SK-N-SH (cell line): ENCODE measurements at regions not wholly inside any gene's neighbourhood (a gene's known extent, or its start where the extent isn't known, plus 50 kb on each side); places are given as distances from the start of the nearest gene placed in this dataset.

ENCODE experiments used
- CTCF ChIA-PET: fragments of 300-600, 350-600 bp; formaldehyde crosslinking; extraction: SDS; loops from one replicate; lab custom pipeline; 2021; lab: Yijun Ruan, JAX
- POLR2A ChIA-PET: fragments of 350-600 bp; sonication (Branson Sonifier 250); formaldehyde crosslinking; extraction: SDS; loops from one replicate; lab custom pipeline; 2020; ENCODE audit warnings: antibody characterized with exemption, inconsistent platforms; lab: Yijun Ruan, JAX
- DNase-seq: peaks from one replicate; pipeline ENCODE4 v3.0.0; 2012
- H2AFZ ChIP-seq: fragments of 200-600 bp; sonication (generic); 2 replicates; pipeline ENCODE4 v1.8.1; 2016; ENCODE audit warnings: antibody characterized with exemption, mild to moderate bottlenecking, low read depth
- H3F3A ChIP-seq: fragments of 200-600 bp; sonication (generic); replicated peaks from 2 replicates; pipeline ENCODE3; 2016; ENCODE audit warnings: antibody characterized with exemption, mild to moderate bottlenecking; ENCODE audit not compliant: insufficient read depth
- H3K27ac ChIP-seq, 2 experiments: fragments of 200-500 bp in 1 of 2; fragments of 200-600 bp in 1 of 2; sonication (Bioruptor generic) in 1 of 2; sonication (generic), shearing (Covaris generic) in 1 of 2; 2 replicates each; pipeline versions ENCODE4 v1.5.1 to v1.6.1; 2014 to 2016; ENCODE audit warnings: low read depth in 2 of 2, inconsistent platforms in 1 of 2, low read length in 1 of 2, mild to moderate bottlenecking in 1 of 2, mixed read lengths in 1 of 2
- H3K27me3 ChIP-seq: fragments of 200-600 bp; sonication (generic), shearing (Covaris generic); 2 replicates; pipeline ENCODE4 v1.6.1; 2016; ENCODE audit warnings: mixed run types; ENCODE audit not compliant: insufficient read depth
- H3K36me3 ChIP-seq, 2 experiments: fragments of 200-500 bp in 1 of 2; fragments of 200-600 bp in 1 of 2; sonication (Bioruptor generic) in 1 of 2; sonication (generic) in 1 of 2; replicated peaks in 1 of 2; 2 replicates each; pipeline versions ENCODE3 to v1.5.1; 2014 to 2016; ENCODE audit warnings: low read length in 1 of 2, mild to moderate bottlenecking in 1 of 2; ENCODE audit not compliant: insufficient read depth in 2 of 2, control insufficient read depth in 1 of 2
- H3K4me1 ChIP-seq, 2 experiments: fragments of 200-500 bp in 1 of 2; fragments of 200-600 bp in 1 of 2; sonication (Bioruptor generic) in 1 of 2; sonication (generic), shearing (Covaris generic) in 1 of 2; 2 replicates each; pipeline versions ENCODE4 v1.5.1 to v1.6.1; 2014 to 2016; ENCODE audit warnings: low read depth in 1 of 2, low read length in 1 of 2, mixed run types in 1 of 2; ENCODE audit not compliant: insufficient read depth in 2 of 2, control insufficient read depth in 1 of 2
- H3K4me2 ChIP-seq: fragments of 200-600 bp; sonication (generic), shearing (Covaris generic); 2 replicates; pipeline ENCODE4 v1.6.1; 2017; ENCODE audit warnings: mixed run types
- H3K4me3 ChIP-seq, 2 experiments: fragments of 200-500 bp in 1 of 2; fragments of 200-600 bp in 1 of 2; sonication (Bioruptor generic) in 1 of 2; sonication (generic), shearing (Covaris generic) in 1 of 2; 2 replicates each; pipeline versions ENCODE4 v1.5.1 to v1.8.1; 2014 to 2016; ENCODE audit warnings: low read depth in 2 of 2, inconsistent platforms in 1 of 2, low read length in 1 of 2, mild to moderate bottlenecking in 1 of 2, mixed read lengths in 1 of 2, moderate library complexity in 1 of 2
- H3K79me2 ChIP-seq: fragments of 200-600 bp; sonication (generic); 2 replicates; pipeline ENCODE4 v1.8.1; 2017; ENCODE audit warnings: mild to moderate bottlenecking; ENCODE audit not compliant: insufficient read depth
- H3K9ac ChIP-seq: fragments of 200-600 bp; sonication (generic); 2 replicates; pipeline ENCODE4 v1.6.1; 2017; ENCODE audit warnings: mixed run types
- H3K9me2 ChIP-seq: fragments of 200-600 bp; sonication (generic); 2 replicates; pipeline ENCODE4 v1.6.1; 2017; ENCODE audit warnings: mixed run types
- H3K9me3 ChIP-seq: fragments of 200-600 bp; sonication (generic); 2 replicates; pipeline ENCODE4 v1.6.1; 2017; ENCODE audit warnings: mixed run types, mild to moderate bottlenecking, moderate library complexity
- H4K20me1 ChIP-seq: fragments of 200-600 bp; sonication (generic); 2 replicates; pipeline ENCODE4 v1.6.1; 2017; ENCODE audit warnings: mild to moderate bottlenecking, mixed run types; ENCODE audit not compliant: insufficient read depth
- FOXJ3 ChIP-seq: sonication (generic); formaldehyde crosslinking; IDR thresholded peaks from 2 replicates; pipeline ENCODE4 v1.5.1; 2020; ENCODE audit warnings: mild to moderate bottlenecking, missing genetic modification reagents
- MEF2A ChIP-seq: IDR thresholded peaks from 2 replicates; pipeline ENCODE4 v1.4.0; 2012; ENCODE audit warnings: low read depth, borderline replicate concordance
- RAD21 ChIP-seq: IDR thresholded peaks from 2 replicates; pipeline ENCODE4 v1.6.1; 2012; ENCODE audit warnings: mild to moderate bottlenecking, low read length
- RFX5 ChIP-seq: IDR thresholded peaks from 2 replicates; pipeline ENCODE4 v1.6.1; 2012; ENCODE audit warnings: mild to moderate bottlenecking, improper control_type of control experiment, low read length
- SMC3 ChIP-seq: IDR thresholded peaks from 2 replicates; pipeline ENCODE4 v1.6.1; 2012; ENCODE audit warnings: low read depth, low read length, improper control_type of control experiment
- TCF12 ChIP-seq: IDR thresholded peaks from 2 replicates; pipeline ENCODE4 v1.4.0; 2012
- WGBS: methylation state at CpG from one replicate; pipeline ENCODE4 v1.1.6; 2017; ENCODE audit warnings: low lambda C conversion rate; 5-methylcytosine and 5-hydroxymethylcytosine counted together
- TF ChIP-seq, protein P1 (sequence below): fragments of 150-350 bp; IDR thresholded peaks from 2 replicates; pipeline ENCODE4 v1.6.1; 2016; ENCODE audit warnings: mild to moderate bottlenecking, low read depth, low read length
- TF ChIP-seq, protein P2 (sequence below): IDR thresholded peaks from 2 replicates; pipeline ENCODE4 v1.6.1; 2012; ENCODE audit warnings: mild to moderate bottlenecking, low read depth, low read length, moderate library complexity
- TF ChIP-seq, protein P3 (sequence below): IDR thresholded peaks from 2 replicates; pipeline ENCODE4 v1.4.0; 2012; ENCODE audit warnings: low read depth, borderline replicate concordance

DNA sequence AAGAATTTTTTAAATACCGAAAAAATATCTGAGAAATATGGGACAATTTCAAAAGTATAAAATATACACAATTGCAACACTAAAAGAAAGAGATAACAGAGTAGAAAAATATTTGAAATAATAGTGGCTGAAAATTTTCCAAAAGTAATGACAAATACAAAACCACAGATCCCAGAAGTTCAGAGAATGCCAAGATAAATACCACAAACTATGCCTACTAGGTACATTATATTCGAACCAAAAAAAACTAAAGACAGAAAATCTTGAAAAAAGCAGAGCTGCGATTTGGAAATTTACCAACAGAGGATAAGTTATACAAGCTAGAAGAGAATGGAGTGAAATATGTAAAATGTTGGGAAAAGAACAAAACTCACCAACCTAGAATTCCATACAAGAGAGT, 191.3 kb upstream of the ELAC2 start:
- no peaks in the 10 kb centered on the region for H4K20me1 ChIP-seq
- H3K4me2 ChIP-seq: no peak overlapping the region
- TF ChIP-seq RFX5 (no peak), TCF12 (no peak), RAD21 (no peak)
- TF ChIP-seq, protein P1, sequence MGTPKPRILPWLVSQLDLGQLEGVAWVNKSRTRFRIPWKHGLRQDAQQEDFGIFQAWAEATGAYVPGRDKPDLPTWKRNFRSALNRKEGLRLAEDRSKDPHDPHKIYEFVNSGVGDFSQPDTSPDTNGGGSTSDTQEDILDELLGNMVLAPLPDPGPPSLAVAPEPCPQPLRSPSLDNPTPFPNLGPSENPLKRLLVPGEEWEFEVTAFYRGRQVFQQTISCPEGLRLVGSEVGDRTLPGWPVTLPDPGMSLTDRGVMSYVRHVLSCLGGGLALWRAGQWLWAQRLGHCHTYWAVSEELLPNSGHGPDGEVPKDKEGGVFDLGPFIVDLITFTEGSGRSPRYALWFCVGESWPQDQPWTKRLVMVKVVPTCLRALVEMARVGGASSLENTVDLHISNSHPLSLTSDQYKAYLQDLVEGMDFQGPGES: no peak
- TF ChIP-seq, protein P2, sequence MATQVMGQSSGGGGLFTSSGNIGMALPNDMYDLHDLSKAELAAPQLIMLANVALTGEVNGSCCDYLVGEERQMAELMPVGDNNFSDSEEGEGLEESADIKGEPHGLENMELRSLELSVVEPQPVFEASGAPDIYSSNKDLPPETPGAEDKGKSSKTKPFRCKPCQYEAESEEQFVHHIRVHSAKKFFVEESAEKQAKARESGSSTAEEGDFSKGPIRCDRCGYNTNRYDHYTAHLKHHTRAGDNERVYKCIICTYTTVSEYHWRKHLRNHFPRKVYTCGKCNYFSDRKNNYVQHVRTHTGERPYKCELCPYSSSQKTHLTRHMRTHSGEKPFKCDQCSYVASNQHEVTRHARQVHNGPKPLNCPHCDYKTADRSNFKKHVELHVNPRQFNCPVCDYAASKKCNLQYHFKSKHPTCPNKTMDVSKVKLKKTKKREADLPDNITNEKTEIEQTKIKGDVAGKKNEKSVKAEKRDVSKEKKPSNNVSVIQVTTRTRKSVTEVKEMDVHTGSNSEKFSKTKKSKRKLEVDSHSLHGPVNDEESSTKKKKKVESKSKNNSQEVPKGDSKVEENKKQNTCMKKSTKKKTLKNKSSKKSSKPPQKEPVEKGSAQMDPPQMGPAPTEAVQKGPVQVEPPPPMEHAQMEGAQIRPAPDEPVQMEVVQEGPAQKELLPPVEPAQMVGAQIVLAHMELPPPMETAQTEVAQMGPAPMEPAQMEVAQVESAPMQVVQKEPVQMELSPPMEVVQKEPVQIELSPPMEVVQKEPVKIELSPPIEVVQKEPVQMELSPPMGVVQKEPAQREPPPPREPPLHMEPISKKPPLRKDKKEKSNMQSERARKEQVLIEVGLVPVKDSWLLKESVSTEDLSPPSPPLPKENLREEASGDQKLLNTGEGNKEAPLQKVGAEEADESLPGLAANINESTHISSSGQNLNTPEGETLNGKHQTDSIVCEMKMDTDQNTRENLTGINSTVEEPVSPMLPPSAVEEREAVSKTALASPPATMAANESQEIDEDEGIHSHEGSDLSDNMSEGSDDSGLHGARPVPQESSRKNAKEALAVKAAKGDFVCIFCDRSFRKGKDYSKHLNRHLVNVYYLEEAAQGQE: no peak
- TF ChIP-seq, all 33 proteins: peak for 0
- ChIA-PET CTCF (interaction anchor here (0.6 to 0.8 kb wide), 3 partner anchors 178 to 1775 kb away, joined by 3 read pairs; no protein-coding TSS in a partner anchor), POLR2A (no interaction called here)
- H3K9me3 ChIP-seq: no peaks in the 10 kb centered on the region
- H3K9me2 ChIP-seq: no peaks in the 10 kb centered on the region
- no peaks in the 10 kb centered on the region; the same call in 1 of the 2 replicates for H3K27me3 ChIP-seq
- 2% methylated on average over 3 of the region's 3 CpGs for WGBS
- H3K79me2 ChIP-seq: no peaks in the 10 kb centered on the region
- no peaks in the 10 kb centered on the region for H3K36me3 ChIP-seq
- H3K27ac ChIP-seq: no peak overlapping the region
- no peak overlapping the region for H2AFZ ChIP-seq
- no peaks in the 10 kb centered on the region for H3K4me1 ChIP-seq
- DNase-seq: no peak
- H3K4me3 ChIP-seq: no peak overlapping the region
- H3F3A ChIP-seq: no peaks in the 10 kb centered on the region
- no peak overlapping the region for H3K9ac ChIP-seq

DNA sequence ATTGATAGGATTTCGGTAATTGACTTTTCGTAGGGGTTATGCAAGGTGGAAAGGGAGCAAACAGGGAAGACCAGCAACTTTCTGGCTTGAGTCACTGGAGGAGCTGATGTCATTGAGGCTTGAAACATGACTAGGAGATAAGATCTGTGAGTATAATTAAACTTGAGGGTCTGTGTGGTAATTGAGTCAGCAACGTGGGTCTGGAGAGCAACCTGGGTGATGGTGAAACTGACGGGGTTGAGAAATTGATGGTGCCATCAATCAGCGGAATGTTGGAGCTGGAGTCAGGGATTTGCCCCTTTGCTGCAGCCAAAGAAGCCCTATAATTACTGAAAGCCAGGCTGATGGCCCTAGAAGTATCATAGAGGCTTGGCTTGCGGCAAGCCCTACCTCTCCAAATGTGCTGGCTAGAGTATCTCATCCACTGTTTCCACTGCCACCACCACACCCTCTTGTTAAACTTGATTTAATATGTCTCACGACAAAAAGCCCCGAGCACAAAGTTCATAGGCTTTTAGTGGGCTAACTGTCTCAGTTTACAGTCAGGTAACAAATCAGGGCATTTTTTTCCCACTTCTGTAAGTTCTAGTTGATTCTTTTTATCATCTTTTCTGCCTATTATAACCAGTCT, 186.9 kb upstream of the ELAC2 start:
- no peaks in the 10 kb centered on the region for H4K20me1 ChIP-seq
- no peaks in the 10 kb centered on the region; the same call in 1 of the 2 replicates for H3K27me3 ChIP-seq
- H3K9me2 ChIP-seq: no peaks in the 10 kb centered on the region
- H3K79me2 ChIP-seq: no peaks in the 10 kb centered on the region
- 7% methylated on average over 8 of the region's 8 CpGs for WGBS
- TF ChIP-seq SMC3 (no peak), MEF2A (no peak), FOXJ3 (CRISPR knock-in tag) (no peak)
- TF ChIP-seq, protein P3, sequence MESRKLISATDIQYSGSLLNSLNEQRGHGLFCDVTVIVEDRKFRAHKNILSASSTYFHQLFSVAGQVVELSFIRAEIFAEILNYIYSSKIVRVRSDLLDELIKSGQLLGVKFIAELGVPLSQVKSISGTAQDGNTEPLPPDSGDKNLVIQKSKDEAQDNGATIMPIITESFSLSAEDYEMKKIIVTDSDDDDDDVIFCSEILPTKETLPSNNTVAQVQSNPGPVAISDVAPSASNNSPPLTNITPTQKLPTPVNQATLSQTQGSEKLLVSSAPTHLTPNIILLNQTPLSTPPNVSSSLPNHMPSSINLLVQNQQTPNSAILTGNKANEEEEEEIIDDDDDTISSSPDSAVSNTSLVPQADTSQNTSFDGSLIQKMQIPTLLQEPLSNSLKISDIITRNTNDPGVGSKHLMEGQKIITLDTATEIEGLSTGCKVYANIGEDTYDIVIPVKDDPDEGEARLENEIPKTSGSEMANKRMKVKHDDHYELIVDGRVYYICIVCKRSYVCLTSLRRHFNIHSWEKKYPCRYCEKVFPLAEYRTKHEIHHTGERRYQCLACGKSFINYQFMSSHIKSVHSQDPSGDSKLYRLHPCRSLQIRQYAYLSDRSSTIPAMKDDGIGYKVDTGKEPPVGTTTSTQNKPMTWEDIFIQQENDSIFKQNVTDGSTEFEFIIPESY: no peak
- H3K4me1 ChIP-seq: no peaks in the 10 kb centered on the region
- no peaks in the 10 kb centered on the region for H3K9me3 ChIP-seq
- H2AFZ ChIP-seq: no peak overlapping the region
- POLR2A ChIA-PET: no interaction called here
- H3K36me3 ChIP-seq: no peaks in the 10 kb centered on the region
- no peak overlapping the region for H3K27ac ChIP-seq
- no peak overlapping the region for H3K4me2 ChIP-seq
- no peak overlapping the region for H3K4me3 ChIP-seq
- no peak overlapping the region for H3K9ac ChIP-seq
- DNase-seq: no peak
- no peaks in the 10 kb centered on the region for H3F3A ChIP-seq
- CTCF ChIA-PET: no interaction called here
